Fibroblast of gingiva (primary cell): ENCODE measurements at regions not wholly inside any gene's neighbourhood (a gene's known extent, or its start where the extent isn't known, plus 50 kb on each side); places are given as distances from the start of the nearest gene placed in this dataset.

Source experiments
- DNase-seq: peaks from one replicate; pipeline ENCODE4 v3.0.0-alpha.2; 2011; ENCODE audit warnings: low read depth

DNA sequence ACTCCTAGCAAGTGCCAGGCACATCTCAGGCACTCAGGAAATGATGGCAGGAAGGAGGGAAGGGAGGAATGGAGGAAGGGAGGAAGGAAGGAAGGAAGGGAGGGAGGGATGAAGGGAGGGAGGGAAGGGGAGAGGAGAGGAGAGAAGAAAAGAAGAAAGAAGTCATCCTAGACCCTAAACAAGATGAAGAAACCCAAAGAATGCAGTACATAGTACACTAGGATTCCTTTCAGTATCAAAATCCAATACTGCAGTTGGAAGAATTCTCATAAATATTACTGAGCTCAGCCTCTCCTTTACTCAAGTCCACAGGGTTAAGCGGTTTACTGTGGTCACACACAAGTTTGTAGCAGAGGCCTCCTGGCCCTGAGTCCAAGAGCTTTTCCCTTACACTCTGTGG lies 155.7 kb upstream of the ETAA1 start:
- no peak for DNase-seq

DNA sequence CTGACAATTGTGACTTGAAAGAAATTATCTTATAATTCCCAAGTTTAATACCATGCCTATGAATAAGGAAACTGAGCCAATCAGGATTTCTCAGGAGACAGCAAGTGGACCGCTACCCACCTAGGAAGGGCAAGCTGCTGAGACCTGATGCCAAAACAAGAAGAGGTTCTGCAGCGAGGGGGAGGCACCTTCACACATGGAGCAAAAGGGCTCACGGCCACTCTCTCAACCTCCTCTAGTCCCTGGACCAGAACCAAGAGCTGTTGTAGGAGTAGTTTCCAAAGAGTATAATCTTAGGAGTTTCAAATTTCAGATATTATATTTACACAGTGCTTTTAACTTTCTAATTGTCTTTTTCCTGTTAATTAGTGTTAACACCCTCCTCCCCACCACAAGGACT lies 154.7 kb upstream of the ETAA1 start:
- DNase-seq = no peak

DNA sequence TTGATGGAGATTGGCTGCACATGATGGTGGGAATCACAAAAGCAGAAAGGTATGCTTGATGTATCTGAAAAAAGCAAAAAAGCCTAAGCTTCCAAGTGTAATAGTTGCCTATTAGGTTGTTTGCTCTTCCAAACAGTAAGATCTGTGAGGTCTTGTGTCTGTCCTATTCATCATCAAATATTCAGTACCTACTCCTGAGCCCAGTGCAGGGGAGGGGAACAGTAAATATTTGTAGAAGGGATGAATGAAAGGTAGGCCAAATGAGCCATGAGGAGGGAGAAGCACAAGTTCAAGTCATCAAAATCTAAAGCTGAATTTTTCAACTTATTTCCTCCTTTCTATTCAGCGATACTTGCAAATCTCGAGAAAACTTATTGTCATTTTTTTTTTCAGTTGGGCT lies 153.2 kb upstream of the ETAA1 start:
- no peak for DNase-seq

DNA sequence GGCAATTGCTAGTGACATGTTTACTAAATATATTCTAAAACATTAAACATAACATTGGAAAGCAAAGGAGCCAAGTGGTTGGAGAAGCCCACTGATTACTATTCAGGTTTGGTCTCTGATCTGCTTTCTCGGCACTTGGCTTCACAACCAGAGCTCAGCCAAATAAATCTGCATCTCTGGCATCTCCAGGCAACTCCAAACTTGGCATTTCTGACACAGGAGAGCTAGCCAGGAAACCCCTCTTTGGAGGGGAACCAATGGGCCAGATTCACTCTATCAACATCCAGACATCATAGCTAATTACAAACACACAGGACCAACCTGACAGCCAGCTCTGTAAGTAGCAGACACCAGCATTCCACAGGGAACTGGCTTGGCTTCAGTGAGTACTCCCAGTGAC lies 150.3 kb upstream of the ETAA1 start:
- no peak for DNase-seq

DNA sequence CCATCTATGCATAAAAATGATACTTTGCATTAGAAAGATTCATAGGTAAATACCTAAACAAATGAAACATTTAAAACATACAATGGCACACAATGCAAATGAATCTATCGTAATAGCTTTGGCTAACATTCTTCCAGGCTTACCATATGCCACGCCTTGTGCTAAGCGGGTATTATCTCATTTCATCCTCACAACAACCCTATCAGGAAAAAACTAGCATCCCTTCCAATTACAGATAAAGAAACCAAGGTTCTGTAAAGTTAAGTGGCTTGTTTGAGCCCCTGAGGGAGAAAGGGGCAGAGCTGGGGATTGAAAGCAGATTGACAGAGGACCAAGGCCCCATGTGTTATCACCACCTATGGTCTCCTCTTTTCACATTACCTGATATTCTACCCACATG lies 145.4 kb upstream of the ETAA1 start:
- no peak for DNase-seq

DNA sequence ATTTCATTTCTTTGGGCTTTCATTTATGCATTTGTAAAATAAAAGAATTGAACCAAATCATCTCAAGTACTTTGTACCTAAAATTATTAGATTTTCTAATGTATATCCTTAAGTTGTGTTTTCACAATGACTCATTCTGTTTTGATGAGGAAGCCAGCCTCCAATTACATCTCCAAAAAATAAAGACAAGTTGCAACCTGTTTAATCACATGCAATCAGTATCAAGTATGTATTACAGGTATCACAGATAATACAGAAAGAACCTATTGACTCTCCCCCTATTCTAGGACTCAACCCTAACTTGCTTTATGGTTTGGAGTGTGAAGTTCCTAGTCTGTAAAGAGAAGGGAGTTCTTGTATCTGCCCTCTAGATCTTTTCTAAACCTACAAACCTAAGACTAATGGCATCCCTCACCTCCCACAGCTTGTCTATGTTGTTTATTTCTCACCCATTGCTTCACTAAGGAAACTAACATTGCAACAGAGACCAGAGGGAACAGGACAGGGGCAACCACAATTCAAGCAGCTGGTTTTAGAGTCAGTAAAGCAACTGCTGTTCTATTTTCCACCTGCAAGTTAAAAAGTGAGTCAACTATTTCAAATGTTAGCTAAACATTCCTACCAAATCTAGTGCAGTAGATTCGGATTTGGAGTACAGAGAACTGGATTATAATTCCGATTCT lies 141.1 kb upstream of the ETAA1 start:
- peak; percentile 83 for DNase-seq

DNA sequence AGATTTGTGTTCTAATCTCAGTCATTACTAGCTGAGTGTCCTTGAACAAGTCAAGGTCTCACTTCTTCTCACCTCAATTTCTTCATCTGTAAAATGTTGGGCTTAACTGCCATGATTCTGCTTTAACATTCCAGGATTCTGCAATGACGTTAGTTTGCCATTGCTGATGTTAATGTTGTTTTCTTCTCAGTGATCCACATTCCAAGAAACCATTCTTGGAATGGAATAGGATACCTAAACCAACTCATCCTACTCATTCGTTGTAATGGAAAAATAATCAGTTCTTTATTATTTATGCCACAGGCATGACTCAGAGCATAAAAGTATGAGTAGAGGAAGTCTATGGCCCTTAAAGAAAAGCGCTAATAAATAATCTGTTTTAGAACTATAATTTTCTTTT lies 140.2 kb upstream of the ETAA1 start:
- DNase-seq = peak; percentile 86

DNA sequence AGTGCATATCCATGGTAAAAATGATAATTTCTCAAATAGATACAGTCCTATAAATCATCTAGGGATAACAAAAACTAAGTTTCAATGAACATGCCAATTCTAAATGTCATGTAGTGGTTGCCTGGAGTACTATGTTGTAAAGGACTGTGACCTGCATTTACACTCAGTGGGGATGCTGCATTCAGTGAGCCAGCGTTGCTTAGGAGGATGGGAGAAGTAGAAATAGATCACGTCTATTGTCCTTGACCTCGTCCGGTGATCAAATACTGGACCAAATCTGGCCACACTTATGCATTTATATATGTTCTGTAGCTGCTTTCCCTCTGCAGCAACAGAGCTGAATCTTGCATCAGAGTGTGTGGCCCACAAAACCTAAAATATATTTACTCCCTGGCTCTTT lies 139.0 kb upstream of the ETAA1 start:
- no peak for DNase-seq

DNA sequence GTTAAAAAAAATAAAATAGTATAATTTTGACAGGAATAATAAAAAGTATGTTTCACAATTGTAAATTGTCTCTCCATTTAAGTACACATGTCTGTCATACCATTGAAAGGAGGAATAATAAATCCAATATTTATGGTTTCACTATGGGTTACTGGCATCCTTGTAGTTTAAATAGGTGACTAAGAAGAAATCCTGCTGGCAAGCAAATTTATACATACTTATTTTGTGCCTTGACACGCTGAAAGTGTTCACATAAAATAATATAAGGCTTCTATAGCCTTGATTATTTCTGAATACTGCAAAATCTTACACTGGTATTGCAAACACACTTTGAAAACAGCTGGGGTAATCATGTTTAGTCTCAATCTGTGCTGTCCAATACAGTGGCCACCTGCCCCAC lies 138.3 kb upstream of the ETAA1 start:
- no peak for DNase-seq

DNA sequence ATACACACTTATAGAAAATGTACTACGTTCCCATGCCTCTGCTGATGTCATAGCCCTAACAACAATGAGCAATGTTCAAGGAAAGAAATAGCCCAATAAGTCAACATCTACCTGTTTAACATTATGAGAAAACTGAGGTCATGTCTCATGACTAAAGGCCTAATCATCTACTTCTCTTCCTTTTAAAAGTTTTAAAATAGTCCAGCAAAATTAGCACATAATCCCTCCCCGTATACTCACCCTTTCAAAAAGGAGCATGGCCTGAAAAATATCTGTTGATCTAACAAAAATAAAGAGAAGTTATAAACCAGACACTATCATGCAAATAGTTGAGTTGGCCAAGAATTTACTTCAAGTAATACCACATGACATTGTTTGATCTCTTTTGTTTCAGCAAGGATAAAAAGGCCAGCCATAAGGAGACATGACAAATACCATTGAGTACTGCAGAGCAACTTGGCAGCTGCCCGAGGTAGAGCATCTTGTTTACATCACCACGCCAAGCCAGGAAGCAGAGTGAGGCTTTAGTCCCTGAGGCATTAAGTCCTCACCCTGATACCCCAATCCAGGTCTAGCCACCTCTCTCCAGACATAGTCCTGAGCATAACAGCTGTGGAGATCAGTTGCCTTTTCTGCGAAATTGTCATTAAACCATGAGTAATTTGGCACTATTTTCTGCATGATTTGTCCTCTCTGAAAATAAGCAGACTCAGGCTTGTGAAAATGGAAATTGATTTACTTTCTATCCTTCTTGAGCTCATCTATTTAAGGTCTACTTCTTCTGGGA lies 137.4 kb upstream of the ETAA1 start:
- peak; percentile 93 for DNase-seq

DNA sequence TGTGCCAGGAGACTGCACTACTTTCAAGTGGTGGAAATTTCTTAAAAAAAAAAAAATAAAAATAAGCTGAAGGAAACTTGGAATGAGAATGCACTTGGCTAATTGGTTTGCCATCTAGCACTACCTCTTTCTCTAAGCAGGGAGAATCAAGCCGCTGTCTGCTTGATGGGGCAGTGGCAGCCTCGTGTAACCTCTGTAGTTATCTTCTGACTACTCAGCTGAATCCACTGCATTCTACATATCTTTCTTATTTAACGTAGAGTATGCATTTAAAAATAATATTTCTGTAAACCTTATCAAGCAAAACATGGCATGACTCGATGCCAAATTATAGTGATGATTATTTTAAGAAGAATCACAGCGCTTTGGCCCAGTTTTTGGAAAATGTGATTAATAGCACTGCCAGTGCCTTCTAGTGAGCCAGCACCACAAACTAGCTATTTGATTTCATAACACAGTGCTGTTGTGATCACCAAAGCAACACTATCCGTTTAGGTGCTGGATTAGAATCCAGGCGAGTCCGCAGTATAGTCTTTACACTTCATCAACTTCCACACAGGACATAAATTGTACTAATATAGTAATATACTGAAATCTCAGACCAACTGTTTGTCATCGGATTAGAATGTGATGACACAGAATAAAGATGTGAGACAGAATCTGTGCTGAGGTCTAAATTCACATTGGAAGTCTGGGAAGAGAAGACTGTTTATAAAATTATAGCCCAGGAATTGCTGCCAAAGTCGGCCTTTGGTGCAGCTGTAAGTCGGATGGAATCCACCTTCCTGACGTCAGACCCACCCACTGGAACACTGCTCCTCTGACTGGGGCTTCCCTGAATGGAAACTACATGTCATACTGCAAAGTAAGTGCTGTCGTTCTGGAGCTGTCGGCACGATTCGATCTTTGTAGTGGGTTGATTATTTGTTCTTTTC lies 136.5 kb upstream of the ETAA1 start:
- DNase-seq = peak; percentile 98

DNA sequence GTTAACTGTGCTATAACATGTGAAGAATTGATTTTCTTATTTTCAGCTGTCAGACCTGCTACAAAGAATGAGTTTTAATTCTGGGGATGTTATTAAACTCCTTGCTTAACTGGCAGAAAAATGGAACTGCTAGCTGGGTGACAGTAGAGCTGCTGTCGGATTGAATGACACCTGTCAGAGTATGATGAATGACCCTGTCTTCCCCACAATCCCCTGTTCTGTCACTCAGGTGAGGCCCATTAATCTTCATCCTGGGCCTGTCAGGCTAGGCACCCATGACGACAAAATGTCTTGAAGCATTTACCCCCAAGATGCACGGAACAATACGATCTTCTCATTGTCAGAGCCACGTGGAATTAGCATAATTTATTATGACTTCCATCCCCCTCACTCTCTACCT lies 129.9 kb upstream of the ETAA1 start:
- DNase-seq = no peak

DNA sequence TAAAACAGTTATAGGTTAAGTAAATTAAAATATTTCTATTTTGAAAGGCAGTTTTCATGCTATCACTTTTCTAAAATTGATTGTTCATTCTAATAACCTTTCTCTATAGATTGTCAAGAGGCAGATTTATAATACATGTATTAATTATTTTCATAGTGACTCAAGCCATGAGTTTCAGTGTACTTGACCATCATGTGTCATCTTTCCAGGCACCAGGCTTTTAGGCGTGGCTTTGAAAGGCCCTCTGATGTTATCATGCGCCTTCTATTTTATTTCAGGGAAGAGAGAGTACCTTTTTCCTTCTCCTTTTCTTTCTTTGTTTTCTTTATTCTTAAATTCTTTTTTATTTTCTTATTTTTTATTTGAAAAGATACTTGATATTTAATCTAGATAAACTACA lies 128.3 kb upstream of the ETAA1 start:
- peak; percentile 16 for DNase-seq

DNA sequence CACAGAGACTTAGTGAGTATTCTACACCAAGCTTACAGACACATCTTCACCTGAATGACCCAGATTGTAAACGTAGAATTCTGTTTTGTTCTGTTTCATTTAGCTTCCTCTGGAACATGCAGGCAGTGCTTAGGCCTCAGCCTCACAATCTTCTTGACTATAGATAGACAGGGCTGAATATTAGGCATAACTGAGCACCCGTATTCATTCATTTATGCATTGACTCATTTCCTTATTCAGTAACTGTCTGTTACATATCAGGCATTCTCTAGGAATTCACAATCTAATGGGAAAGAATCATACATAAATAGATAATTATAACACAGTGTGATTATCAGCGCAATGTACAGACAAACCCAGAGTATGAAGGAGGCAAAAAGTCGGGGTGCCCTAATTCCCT lies 124.9 kb upstream of the ETAA1 start:
- DNase-seq = no peak

DNA sequence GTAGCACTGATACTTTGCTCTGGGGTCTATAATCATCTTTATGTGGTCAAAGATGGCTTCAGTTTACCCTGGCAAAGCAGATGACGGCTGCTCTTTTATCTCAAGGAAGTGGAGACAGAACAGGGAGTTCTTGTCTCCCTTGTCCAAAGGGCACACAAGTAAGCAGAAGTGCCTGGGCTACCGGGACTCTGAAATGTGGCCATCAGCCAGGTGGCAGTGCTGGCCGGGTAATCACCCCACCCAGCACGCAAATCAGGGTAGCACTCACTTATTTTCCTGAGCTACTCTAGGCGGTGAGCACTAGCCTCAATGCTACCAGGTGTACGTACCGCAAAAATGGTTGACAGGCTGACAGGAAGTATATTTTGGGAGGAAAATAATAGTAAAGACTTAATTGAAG lies 119.7 kb upstream of the ETAA1 start:
- no peak for DNase-seq

DNA sequence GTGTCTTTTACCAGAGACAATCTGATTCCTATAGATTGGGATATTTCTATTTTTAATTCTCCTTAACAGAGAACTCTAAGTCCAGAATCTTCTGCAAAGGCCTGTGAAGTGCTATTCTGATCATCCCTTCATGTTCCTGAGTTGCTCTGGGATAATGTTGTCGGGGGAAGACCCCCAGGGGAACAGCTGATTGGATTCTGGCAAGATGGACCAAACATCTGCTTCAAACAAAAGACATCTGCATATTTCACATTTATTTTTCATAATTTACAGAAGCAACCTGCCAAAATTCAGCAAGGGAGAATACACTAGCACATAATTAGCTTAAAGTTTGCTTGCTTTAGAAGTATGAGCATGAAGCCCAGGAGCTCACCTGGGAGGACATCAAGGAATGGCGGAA lies 116.0 kb upstream of the ETAA1 start:
- DNase-seq = peak; percentile 25

DNA sequence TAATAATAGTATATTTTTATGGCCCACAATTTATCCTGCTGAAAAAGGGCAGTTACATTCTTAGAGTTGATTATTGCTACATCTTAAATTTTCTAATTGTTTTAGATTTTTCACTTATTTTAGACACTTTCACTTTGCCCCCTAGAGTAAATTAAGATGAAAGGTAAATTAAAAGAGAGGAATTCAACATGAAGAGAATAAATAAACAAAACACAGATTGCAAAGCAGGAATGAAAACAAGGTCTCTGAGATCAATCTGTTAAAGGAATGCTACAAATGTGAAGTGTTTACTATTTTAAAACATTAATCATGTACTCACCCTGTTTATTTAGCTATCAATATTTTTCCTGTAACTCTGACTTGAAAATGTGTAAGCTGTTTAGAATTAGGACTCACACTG lies 113.5 kb upstream of the ETAA1 start:
- DNase-seq = peak; percentile 61

DNA sequence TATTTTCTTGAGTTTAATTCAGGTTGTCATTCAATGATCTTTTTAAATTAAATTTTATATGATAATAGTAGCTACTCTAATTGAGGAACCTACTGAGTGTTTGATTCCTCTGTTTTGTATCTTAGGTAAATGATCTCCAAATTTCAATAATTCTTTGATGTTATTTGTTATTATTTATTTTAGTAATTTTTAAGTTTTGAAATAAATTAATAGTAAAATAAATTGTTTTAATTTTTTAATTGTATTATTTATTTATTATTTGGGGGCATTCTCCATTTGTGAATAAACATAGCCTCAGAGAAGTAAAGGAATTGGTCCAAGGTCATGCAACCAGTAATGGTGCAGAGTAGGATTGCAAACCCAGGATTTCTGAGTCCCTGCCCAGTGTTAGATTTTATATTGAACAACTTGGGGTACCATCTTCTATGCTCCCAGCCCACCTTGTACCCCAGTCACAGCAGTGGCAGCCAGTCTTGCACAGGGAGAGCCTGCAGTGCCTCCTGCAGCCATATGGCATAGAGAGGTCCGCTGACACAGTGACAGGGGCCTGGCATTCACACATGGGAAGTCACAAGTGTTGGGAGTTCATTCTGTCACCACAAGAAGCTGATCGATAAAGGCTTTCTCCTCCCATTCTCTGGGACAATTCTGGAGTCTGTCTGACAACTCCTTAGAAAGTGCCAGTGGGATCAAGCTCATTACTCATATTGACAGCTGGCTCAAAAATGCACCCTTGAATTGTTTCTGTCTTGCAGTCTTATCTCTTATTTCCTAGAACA lies 110.0 kb upstream of the ETAA1 start:
- no peak for DNase-seq

DNA sequence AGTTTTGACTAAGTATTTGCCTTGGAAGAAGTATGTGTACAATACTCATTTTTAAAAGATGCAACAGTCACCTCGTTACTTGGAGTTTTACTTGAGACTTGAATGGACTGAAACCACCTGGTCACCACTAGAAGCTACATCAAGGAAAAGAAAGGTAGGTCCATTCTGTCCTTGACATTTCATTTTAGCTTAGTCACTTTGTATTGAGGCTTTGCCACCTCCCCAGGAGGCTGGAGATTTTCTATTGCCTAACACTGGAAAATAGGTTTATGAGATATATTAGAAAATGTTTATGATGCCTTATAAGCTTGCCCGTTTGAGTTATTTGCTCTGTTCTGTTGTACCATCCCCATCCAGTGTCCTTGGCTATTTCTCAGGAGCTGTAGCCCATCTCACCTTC lies 107.9 kb upstream of the ETAA1 start:
- DNase-seq = no peak

DNA sequence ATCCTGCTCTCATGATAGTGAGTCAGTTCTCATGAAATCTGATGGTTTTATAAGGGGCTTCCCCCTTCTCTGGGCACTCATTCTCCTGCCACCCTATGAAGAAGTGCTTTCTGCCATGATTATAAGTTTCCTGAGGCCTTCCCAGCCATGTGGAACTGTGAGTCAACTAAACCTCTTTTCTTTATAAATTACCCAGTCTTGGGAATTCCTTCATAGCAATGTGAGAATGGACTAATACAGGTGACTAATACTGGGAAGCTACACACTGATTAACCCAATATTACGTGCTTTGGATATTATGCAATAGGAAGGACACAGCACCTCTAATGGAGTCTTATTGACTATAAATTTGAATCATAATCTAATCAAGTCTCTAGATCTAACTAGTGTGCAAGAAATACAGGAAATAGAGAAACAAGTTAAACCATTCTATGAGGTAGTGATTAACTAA lies 107.2 kb upstream of the ETAA1 start:
- DNase-seq = no peak

DNA sequence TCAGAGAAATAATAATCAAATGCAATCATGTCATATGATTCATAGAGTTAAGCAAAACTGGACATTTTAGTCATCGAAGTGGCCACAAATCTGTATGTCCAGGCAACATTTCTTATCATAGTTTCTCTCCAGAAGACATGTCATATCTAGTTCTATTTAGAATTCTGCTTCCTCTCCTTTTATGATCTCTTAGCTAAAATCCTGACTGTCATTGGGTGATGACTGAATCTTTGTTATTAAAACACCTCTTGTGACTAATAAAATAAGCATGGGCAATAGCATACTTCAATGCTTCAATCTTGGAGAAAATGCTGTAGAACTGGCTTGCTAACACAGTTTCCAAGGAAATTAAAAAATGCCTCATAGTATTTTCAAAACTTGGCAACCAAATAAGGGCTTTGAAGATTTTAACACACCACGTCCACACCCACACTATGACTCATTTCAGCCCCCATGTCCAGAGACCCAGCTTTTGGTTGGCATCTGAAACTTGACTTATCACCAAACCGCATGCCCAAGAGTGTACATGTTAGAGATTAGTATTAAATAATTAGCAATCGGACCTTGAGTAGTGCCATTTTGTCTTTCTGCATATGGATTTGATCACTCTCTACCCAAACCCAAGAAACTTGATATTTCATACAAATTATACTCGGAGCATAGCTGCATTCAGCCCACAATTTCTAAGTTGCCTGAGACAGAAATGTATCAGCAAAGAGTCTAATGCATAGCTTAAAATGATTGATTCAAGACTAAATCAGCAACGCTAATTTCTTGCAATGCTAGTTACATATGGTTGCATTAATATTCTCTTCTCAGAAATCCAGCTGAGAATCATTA lies 106.5 kb upstream of the ETAA1 start:
- DNase-seq = peak; percentile 88
